Nephron (organoid): ENCODE measurements at regions not wholly inside any gene's neighbourhood (a gene's known extent, or its start where the extent isn't known, plus 50 kb on each side); places are given as distances from the start of the nearest gene placed in this dataset.

ENCODE experiments used
- H3K27ac Mint-ChIP-seq, 3 experiments: 2 replicates each; pipeline ENCODE4 v1.8.0; 2020; ENCODE audit warnings: mixed read lengths in 3 of 3, mild to moderate bottlenecking in 2 of 3, moderate library complexity in 1 of 3
- H3K27me3 Mint-ChIP-seq: 2 replicates; pipeline ENCODE4 v1.8.0; 2021; ENCODE audit warnings: low read depth, mild to moderate bottlenecking, moderate library complexity, mixed read lengths
- H3K36me3 Mint-ChIP-seq: 2 replicates; pipeline ENCODE4 v1.8.0; 2020; ENCODE audit warnings: low read depth, mixed read lengths
- H3K4me1 Mint-ChIP-seq: 2 replicates; pipeline ENCODE4 v1.8.0; 2020; ENCODE audit warnings: mixed read lengths
- H3K4me3 Mint-ChIP-seq, 3 experiments: 2 replicates each; pipeline ENCODE4 v1.8.0; 2020; ENCODE audit warnings: mild to moderate bottlenecking in 3 of 3, mixed read lengths in 3 of 3, moderate library complexity in 2 of 3
- H3K9me3 Mint-ChIP-seq: 2 replicates; pipeline ENCODE4 v1.8.0; 2020; ENCODE audit warnings: mixed read lengths
- TF ChIP-seq, protein P1 (sequence below), 3 experiments: fragments of 200-600 bp; sonication (generic); IDR thresholded peaks; one replicate each; pipeline ENCODE4 v1.5.0; 2021; ENCODE audit warnings: antibody characterized with exemption in 3 of 3; ENCODE audit not compliant: unreplicated experiment in 3 of 3

DNA sequence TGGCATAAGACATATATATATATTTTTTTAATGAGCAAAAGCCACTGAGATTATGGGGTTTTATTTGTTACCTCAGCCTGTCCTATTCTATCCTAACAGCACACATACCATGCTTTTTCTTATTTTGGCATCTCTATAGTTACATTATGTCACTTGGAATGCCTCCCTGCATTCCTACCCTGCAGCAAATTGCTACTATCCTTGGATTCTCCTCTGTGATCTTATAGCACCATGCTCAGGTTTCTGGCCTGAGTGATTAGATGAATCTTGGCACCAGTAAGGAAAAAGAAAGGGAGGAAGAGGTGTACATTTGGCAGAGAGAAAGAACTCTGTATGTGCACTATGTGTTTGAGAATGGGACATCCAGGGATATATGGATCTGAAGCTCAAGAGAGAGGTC lies 86.3 kb upstream of the PELI1 start:
- no peaks in the 10 kb centered on the region for H3K9me3 Mint-ChIP-seq
- H3K4me3 Mint-ChIP-seq = no peak overlapping the region

DNA sequence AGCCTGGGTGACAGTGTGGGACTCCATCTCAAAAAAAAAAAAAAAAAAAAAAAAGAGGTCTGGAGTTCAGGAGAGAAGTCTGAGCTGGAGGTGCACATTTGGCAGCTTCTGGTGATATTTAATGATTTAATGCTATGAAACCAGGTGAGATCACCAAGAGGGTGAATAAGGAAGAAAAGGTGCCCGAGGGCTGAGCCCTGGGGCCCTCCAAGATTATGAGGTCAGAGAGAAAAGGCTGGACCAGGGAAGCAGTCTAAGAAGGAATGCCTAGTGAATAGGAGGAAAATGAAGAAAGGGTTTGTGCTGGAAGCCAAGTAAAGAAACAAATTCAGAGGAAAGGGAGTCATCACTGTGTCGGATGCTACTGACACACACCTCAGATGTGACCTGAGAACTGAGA lies 88.0 kb upstream of the PELI1 start:
- peaks cover 48% of the 10 kb centered on the region for H3K4me1 Mint-ChIP-seq
- no peaks in the 10 kb centered on the region for H3K36me3 Mint-ChIP-seq

More for the DNA sequence above, 86.3 kb upstream of the PELI1 start:
- Mint-ChIP-seq H3K27me3 (peaks cover 3% of the 10 kb centered on the region), H3K4me1 (peaks cover 51% of the 10 kb centered on the region), H3K36me3 (no peaks in the 10 kb centered on the region), H3K27ac (peak overlapping the region in 2 of 3 experiments; percentile 1 to 4)
- TF ChIP-seq, protein P1, sequence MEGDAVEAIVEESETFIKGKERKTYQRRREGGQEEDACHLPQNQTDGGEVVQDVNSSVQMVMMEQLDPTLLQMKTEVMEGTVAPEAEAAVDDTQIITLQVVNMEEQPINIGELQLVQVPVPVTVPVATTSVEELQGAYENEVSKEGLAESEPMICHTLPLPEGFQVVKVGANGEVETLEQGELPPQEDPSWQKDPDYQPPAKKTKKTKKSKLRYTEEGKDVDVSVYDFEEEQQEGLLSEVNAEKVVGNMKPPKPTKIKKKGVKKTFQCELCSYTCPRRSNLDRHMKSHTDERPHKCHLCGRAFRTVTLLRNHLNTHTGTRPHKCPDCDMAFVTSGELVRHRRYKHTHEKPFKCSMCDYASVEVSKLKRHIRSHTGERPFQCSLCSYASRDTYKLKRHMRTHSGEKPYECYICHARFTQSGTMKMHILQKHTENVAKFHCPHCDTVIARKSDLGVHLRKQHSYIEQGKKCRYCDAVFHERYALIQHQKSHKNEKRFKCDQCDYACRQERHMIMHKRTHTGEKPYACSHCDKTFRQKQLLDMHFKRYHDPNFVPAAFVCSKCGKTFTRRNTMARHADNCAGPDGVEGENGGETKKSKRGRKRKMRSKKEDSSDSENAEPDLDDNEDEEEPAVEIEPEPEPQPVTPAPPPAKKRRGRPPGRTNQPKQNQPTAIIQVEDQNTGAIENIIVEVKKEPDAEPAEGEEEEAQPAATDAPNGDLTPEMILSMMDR (IDR thresholded peaks at IDR 0.05; ENCODE audit: unreplicated experiment in 3 of 3) = no peak

DNA sequence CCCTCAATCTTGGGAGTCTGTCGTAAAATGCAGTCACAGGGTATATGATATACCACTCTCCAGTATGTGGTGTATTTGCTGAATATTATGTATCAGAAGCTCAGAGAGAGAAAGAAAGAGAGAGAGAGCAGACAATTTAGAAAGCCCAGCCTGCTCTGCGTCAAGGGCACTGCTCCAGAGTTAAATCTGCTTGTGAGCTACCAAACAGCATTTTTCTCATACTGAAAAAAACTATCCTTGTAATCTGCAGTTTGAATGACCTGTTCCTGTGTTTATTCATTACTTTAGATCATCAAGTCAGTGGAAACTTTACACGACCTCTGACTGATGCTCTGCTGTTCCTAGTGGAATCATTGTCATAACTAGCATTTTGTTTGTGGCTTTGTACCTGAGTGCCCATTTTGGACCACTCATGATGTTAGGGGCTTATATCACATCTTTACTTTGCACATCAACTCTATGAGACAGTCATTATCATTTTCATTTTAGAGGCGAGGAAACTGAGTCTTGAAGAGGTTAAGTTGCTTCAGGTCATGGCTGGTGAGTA lies 89.2 kb upstream of the PELI1 start:
- Mint-ChIP-seq H3K4me3 (no peak overlapping the region), H3K9me3 (no peaks in the 10 kb centered on the region), H3K27ac (peak overlapping the region; percentile 42 to 58 (median 45)), H3K4me1 (peaks cover 41% of the 10 kb centered on the region), H3K36me3 (no peaks in the 10 kb centered on the region), H3K27me3 (peaks cover 3% of the 10 kb centered on the region)
- TF ChIP-seq, protein P1 (IDR thresholded peaks at IDR 0.05; ENCODE audit: unreplicated experiment in 3 of 3) = no peak

More for the DNA sequence above, 88.0 kb upstream of the PELI1 start:
- H3K4me3 Mint-ChIP-seq = no peak overlapping the region
- H3K27me3 Mint-ChIP-seq = peaks cover 3% of the 10 kb centered on the region
- no peak overlapping the region for H3K27ac Mint-ChIP-seq
- no peaks in the 10 kb centered on the region for H3K9me3 Mint-ChIP-seq
- TF ChIP-seq, protein P1 (IDR thresholded peaks at IDR 0.05; ENCODE audit: unreplicated experiment in 3 of 3) = no peak

DNA sequence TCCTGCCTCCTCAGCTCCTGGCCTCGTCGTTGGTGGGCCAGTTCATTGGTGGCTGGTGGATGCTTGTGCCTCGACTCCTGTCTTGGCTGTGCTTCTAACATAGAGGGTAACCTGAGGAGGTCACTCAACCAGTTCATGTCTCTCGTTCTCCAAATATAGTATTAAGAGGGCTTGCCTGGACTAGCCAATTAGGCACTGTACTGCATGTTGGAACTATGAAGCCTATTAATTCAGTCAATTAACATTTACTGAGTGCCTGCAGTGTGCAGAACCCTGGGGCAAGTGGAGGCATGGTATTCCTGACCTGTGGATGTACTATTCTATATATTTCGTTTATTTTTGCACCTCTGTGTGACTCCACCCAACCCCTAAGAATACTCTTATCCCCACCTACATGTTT lies 89.9 kb upstream of the PELI1 start:
- Mint-ChIP-seq H3K9me3 (no peaks in the 10 kb centered on the region), H3K27ac (no peak overlapping the region), H3K4me3 (no peak overlapping the region), H3K4me1 (peaks cover 41% of the 10 kb centered on the region), H3K36me3 (no peaks in the 10 kb centered on the region), H3K27me3 (peaks cover 3% of the 10 kb centered on the region)
- TF ChIP-seq, protein P1 (IDR thresholded peaks at IDR 0.05; ENCODE audit: unreplicated experiment in 3 of 3) = no peak

DNA sequence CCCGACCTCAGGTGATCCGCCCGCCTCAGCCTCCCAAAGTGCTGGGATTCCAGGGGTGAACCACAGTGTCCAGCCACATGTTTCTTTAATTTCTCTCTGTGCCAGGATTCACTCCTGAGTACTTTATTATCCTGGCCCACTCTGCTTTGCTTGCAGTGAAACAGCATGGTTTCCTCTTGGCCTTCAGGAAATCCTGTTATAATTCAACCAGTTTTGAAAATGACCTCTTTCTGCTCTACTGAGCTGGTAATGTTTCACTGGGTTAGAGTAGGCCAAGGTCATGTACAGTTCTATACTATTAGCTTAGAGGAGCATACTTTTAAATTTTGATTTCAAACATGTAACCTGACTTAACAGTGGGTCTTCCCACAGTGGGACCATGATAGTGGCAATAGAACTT lies 90.6 kb upstream of the PELI1 start:
- TF ChIP-seq, protein P1 (IDR thresholded peaks at IDR 0.05; ENCODE audit: unreplicated experiment in 3 of 3) = no peak
- Mint-ChIP-seq H3K27ac (peak overlapping the region in 1 of 3 experiments; percentile 81), H3K27me3 (no peaks in the 10 kb centered on the region), H3K4me3 (no peak overlapping the region), H3K4me1 (peaks cover 36% of the 10 kb centered on the region), H3K36me3 (no peaks in the 10 kb centered on the region), H3K9me3 (no peaks in the 10 kb centered on the region)

DNA sequence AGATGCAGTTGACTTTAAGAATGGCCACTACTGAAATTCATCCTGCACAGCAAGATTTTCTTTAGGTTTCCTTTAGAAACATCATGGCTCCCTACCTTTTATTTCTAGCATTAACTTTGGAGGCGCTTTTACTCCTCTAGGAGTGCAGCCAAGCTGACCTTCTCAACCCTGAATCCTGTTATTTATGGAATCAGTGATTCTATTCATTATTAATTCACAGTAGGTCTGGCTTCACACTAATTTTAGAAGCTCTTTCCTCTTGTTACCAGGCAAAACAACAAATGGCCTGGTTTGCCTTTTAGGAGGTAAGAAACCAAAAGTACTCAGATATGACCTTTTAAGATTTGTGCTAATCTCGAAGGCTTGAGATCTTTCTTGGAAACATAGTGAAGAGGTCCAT lies 93.0 kb upstream of the PELI1 start:
- H3K9me3 Mint-ChIP-seq = peaks cover 3% of the 10 kb centered on the region
- H3K4me3 Mint-ChIP-seq = no peak overlapping the region
- H3K36me3 Mint-ChIP-seq = no peaks in the 10 kb centered on the region
- peaks cover 21% of the 10 kb centered on the region for H3K4me1 Mint-ChIP-seq
- H3K27me3 Mint-ChIP-seq = no peaks in the 10 kb centered on the region
- TF ChIP-seq, protein P1 (IDR thresholded peaks at IDR 0.05; ENCODE audit: unreplicated experiment in 3 of 3) = no peak
- H3K27ac Mint-ChIP-seq = peak overlapping the region; percentile 44 to 62 (median 57)
